ENCODE measurements at regions not wholly inside any gene's neighbourhood (a gene's known extent, or its start where the extent isn't known, plus 50 kb on each side); places are given as distances from the start of the nearest gene placed in this dataset.

DNA sequence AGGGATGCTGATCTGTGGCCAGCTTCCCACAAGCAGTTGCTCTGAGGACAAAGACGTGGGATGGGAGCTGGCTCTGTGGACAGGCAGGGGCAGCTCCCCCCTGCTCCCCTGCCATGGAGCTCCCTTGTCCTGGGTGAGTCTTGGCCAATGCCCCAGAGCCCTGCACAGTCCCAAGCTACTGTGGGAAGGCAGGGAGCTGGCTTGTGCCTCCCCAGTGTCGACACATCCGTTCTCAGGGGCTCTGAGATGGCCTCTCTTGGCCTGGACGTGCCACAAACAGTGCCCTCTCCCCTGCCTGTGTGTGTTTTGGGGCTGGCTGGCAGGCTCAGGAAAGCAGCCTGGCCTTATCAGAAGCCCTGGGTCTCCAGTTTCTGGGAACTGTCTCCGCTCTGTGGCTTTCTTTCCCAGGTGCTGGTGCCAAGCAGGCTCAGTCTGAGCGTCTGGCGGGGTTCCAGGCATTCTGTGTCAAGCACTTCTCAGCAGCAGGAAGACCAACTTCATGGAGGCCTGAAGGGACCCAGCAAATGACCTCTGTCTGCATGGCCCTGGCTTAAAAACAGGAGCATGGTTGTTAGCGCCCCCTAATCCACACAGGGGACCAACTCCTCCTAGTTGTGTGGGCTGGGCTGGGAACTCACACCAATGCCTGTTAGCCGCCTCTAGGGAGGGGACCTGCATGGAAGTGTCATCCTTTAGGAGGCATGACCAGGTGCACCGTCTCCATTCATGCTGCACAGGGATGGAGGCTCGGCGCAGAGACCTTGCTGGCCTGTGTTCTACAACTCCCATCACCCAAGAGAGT is 375.2 kb downstream of the RPS24 start:
- DNase-seq (ENCODE audit: low spot score), result no peak
- H3K4me2 ChIP-seq (ENCODE audit: low read length), result no peak overlapping the region

DNA sequence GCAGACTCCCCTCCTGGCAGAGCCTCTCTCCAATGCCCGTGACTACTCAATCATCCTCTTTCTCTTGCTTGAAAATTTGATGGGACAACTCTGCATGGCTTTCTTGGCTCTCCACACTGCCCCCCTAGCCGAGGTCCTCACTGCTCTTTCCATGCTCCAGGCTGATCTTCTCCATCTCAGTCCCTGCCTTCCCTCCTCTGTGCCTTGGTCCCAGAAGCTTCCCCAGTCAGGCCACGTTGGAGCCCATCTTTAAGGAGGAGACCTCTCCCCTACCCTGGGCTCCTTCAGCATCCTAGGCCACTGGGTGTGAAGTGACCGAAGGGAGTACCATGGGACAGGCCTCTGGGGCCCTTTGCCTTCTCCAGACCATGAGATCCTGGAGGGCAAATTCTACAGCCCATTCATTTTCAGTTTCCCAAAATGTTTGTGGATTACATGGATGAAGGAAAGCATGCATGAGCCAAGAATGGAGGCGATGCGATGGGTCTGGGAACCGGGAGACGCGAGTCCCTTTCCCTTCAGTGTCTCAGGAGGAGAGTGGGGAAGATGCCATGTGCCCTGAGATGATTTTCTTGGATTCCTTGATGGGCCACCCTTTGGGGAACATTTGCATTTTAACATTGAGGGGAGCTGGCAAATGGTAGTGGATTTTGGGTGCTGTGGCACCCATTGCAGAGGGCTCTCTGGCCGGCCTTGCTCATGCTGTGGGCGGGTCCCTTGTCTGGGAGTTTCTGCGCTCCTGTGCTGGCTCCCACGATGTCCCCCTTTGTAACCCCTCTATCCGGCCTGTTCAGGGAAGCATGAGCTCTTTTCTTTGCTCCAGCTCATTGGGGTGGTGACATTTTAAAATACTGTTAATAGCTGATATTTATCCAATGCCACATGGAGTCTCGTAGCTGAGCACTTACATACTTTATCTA is 376.6 kb downstream of the RPS24 start:
- H3K4me2 ChIP-seq (ENCODE audit: low read length), result no peak overlapping the region
- TF ChIP-seq, protein P1, sequence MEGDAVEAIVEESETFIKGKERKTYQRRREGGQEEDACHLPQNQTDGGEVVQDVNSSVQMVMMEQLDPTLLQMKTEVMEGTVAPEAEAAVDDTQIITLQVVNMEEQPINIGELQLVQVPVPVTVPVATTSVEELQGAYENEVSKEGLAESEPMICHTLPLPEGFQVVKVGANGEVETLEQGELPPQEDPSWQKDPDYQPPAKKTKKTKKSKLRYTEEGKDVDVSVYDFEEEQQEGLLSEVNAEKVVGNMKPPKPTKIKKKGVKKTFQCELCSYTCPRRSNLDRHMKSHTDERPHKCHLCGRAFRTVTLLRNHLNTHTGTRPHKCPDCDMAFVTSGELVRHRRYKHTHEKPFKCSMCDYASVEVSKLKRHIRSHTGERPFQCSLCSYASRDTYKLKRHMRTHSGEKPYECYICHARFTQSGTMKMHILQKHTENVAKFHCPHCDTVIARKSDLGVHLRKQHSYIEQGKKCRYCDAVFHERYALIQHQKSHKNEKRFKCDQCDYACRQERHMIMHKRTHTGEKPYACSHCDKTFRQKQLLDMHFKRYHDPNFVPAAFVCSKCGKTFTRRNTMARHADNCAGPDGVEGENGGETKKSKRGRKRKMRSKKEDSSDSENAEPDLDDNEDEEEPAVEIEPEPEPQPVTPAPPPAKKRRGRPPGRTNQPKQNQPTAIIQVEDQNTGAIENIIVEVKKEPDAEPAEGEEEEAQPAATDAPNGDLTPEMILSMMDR (conservative IDR thresholded peaks at IDR 0.05; ENCODE audit: low read length), result no peak
- TF ChIP-seq EZH2phosphoT487 (IDR thresholded peaks at IDR 0.05; ENCODE audit: borderline replicate concordance, low read depth, low read length), result no peak
- no peaks in the 10 kb centered on the region for H3K36me3 ChIP-seq (ENCODE audit: insufficient read depth, low read length)
- H3K9me3 ChIP-seq (ENCODE audit: low read length), result no peaks in the 10 kb centered on the region
- no peak overlapping the region for H3K4me3 ChIP-seq (ENCODE audit: low read depth, low read length, poor library complexity, severe bottlenecking)
- intact Hi-C loops (cut with micrococcal nuclease; ENCODE audit: unreplicated experiment), result no loop called here
- no peak overlapping the region for H3K27ac ChIP-seq (ENCODE audit: low read depth, low read length, poor library complexity, severe bottlenecking)
- no peaks in the 10 kb centered on the region for H3K4me1 ChIP-seq (ENCODE audit: insufficient read depth, low read length, poor library complexity, severe bottlenecking)
- CTCF ChIA-PET (ENCODE audit: unreplicated experiment), result no interaction called here
- no peak for DNase-seq (ENCODE audit: low spot score)
- no peaks in the 10 kb centered on the region for H3K79me2 ChIP-seq (ENCODE audit: insufficient read depth, low read depth, low read length)
- H2AFZ ChIP-seq (ENCODE audit: low read length), result no peak overlapping the region
- H3K9me2 ChIP-seq (ENCODE audit: insufficient read depth, low read length), result no peaks in the 10 kb centered on the region
- POLR2A ChIA-PET, result no interaction called here
- no TSS peak for BruUV-seq (replicated peaks)
- no peaks in the 10 kb centered on the region for H4K20me1 ChIP-seq (ENCODE audit: insufficient read depth, low read length)

More for the DNA sequence above, 375.2 kb downstream of the RPS24 start:
- no peak overlapping the region for H3K27ac ChIP-seq (ENCODE audit: low read depth, low read length, poor library complexity, severe bottlenecking)
- no peaks in the 10 kb centered on the region for H3K36me3 ChIP-seq (ENCODE audit: insufficient read depth, low read length)
- H2AFZ ChIP-seq (ENCODE audit: low read length), result no peak overlapping the region
- H3K9me3 ChIP-seq (ENCODE audit: low read length), result no peaks in the 10 kb centered on the region
- TF ChIP-seq EZH2phosphoT487 (IDR thresholded peaks at IDR 0.05; ENCODE audit: borderline replicate concordance, low read depth, low read length), result no peak
- no peak overlapping the region for H3K4me3 ChIP-seq (ENCODE audit: low read depth, low read length, poor library complexity, severe bottlenecking)
- no peaks in the 10 kb centered on the region for H3K4me1 ChIP-seq (ENCODE audit: insufficient read depth, low read length, poor library complexity, severe bottlenecking)
- H3K79me2 ChIP-seq (ENCODE audit: insufficient read depth, low read depth, low read length), result no peaks in the 10 kb centered on the region
- ChIA-PET POLR2A (no interaction called here), CTCF (ENCODE audit: unreplicated experiment) (no interaction called here)
- no peaks in the 10 kb centered on the region for H4K20me1 ChIP-seq (ENCODE audit: insufficient read depth, low read length)
- no peaks in the 10 kb centered on the region for H3K9me2 ChIP-seq (ENCODE audit: insufficient read depth, low read length)
- BruUV-seq (replicated peaks), result no TSS peak
- intact Hi-C loops (cut with micrococcal nuclease; ENCODE audit: unreplicated experiment), result no loop called here

DNA sequence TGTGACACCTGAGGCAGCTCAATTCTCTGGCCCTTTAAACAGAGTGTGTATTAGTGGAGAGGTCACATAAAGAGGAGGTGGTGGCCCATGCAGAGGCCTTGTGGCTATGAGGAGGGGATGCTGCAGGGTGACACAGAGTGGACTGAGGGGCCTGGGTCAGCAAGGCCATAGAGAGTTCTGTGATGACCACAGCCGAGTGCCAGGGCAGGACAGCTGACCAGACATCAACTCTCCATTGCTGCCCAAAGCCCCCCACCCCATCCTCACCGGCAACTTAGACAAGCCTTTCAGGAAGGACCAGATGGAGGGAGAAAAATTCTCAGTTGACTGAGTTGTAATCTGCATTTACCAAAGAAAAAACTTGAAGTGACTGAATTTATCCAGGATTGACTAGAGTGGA is 378.1 kb downstream of the RPS24 start:
- BruUV-seq (replicated peaks), result no TSS peak
- CTCF ChIA-PET (ENCODE audit: unreplicated experiment), result interaction anchor here (0.6 kb wide), 1 partner anchor 202 kb away, joined by 3 read pairs; no protein-coding TSS in a partner anchor
- no peak for DNase-seq (ENCODE audit: low spot score)
- Histone ChIP-seq H3K9me2 (ENCODE audit: insufficient read depth, low read length) (no peaks in the 10 kb centered on the region), H2AFZ (ENCODE audit: low read length) (no peak overlapping the region), H3K36me3 (ENCODE audit: insufficient read depth, low read length) (no peaks in the 10 kb centered on the region), H3K4me1 (ENCODE audit: insufficient read depth, low read length, poor library complexity, severe bottlenecking) (no peaks in the 10 kb centered on the region), H3K79me2 (ENCODE audit: insufficient read depth, low read depth, low read length) (no peaks in the 10 kb centered on the region), H3K4me3 (ENCODE audit: low read depth, low read length, poor library complexity, severe bottlenecking) (no peak overlapping the region), H3K9me3 (ENCODE audit: low read length) (no peaks in the 10 kb centered on the region), H3K4me2 (ENCODE audit: low read length) (no peak overlapping the region), H4K20me1 (ENCODE audit: insufficient read depth, low read length) (no peaks in the 10 kb centered on the region), H3K27ac (ENCODE audit: low read depth, low read length, poor library complexity, severe bottlenecking) (no peak overlapping the region)
- TF ChIP-seq EZH2phosphoT487 (IDR thresholded peaks at IDR 0.05; ENCODE audit: borderline replicate concordance, low read depth, low read length), result no peak
- TF ChIP-seq, protein P1 (conservative IDR thresholded peaks at IDR 0.05; ENCODE audit: low read length), result no peak
- POLR2A ChIA-PET, result interaction anchor here (0.5 kb wide), 1 partner anchor 257 kb away, joined by 8 read pairs; no protein-coding TSS in a partner anchor
- intact Hi-C loops (cut with micrococcal nuclease; ENCODE audit: unreplicated experiment), result no loop called here

All from OCI-LY7 (cell line).